ENCODE measurements at regions not wholly inside any gene's neighbourhood (a gene's known extent, or its start where the extent isn't known, plus 50 kb on each side); places are given as distances from the start of the nearest gene placed in this dataset.
"Not testable (repeated sequence)": the region's sequence is repeated elsewhere in the genome, so short reads cannot be mapped to it uniquely, and the experiment has no call there.

DNA sequence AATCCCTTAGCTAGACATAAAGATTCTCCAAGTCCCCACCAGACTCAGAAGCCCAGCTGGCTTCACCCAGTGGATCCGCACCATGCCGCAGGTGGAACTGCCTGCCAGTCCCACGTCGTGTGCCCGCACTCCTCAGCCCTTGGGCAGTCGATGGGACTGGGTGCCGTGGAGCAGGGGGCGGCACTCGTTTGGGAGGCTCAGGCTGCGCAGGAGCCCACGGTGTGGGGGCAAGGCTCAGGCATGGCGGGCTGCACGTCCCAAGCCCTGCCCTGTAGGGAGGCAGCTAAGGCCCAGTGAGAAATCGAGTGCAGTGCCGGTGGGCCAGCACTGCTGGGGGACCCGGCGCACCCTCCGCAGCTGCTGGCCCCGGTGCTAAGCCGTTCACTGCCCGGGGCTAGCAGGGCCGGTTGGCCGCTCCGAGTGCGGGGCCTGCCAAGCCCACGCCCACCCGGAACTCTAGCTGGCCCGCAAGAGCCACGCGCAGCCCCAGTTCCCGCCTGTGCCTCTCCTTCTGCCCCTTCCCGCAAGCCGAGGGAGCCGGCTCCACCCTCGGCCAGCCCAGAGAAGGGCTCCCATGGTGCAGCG lies 95.9 kb upstream of the DTNBP1 start:
- DNase-seq = no peak

- DNase-seq = no peak
These were observed 92.7 kb upstream of the DTNBP1 start for GRCh38 chr6:15755526-15755925.

DNA sequence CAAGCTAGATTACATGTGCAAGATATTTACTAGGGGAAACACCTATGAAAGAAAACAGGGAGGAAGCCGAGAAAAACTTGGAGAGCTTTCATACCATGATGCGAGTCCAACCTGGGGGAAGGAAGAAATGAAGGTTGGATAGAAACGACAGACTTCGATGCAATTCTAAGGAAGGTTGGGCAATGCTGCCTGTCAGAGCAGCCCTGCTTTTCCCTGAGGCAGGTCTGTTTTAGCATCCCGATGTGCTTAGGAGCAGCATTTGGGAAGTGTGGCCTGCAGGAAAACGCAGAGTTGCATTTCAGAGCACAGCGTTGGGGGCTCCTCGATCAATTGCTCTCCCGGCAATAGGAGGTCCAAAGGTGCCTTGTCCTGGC lies 91.9 kb upstream of the DTNBP1 start:
- DNase-seq = no peak

- DNase-seq = no peak
These were observed 91.3 kb upstream of the DTNBP1 start for GRCh38 chr6:15754035-15754705.

DNA sequence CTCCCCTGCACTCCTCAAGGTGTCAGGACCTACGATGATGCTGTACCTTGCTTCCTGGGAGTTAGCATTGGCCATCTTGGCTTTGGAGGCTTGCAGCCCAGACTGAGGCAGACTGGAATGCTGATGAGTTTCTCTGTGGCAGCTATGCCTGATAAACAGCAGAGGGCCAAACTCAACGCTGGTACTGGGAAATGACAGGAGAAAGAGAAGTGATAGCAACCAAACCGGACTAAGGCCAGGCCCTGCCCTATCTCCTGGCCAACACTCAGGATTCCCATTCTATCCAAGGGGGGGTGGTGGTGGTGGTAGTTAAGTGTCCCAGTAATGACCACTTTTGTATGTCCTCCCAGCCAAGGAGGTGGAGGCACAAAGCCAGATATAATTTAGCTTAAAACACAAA lies 90.0 kb upstream of the DTNBP1 start:
- DNase-seq = no peak

- DNase-seq = no peak
These were observed 89.0 kb upstream of the DTNBP1 start for GRCh38 chr6:15751721-15752350.

- no peak for DNase-seq
These were observed 85.5 kb upstream of the DTNBP1 start for GRCh38 chr6:15748341-15748740.

GRCh38 chr6:15747354-15747883 lies 84.6 kb upstream of the DTNBP1 start:
- DNase-seq = no peak

DNA sequence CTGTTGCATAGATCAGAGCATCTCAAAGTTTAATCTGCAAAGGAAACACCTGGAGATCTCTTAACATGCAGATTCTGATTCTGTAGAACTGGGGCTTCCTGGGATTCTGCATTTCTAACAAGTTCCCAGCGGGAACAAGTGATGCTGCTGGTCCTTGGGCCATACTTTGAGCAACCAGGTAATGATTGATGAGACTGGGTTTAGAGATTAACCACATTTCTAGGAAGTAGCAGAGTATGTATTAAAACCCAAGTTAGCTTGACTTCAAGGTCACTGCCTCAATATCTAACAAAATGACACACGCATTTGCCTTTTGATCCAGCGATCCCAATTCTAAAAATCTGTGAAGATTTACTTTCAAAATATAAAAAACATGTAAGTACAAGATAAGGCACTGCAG lies 83.0 kb upstream of the DTNBP1 start:
- DNase-seq = no peak

- peak in 1 of 5 experiments; percentile 33 for DNase-seq
These were observed 82.1 kb upstream of the DTNBP1 start for GRCh38 chr6:15744818-15745402.

GRCh38 chr6:15742013-15742412 lies 79.2 kb upstream of the DTNBP1 start:
- not testable (repeated sequence) for DNase-seq

GRCh38 chr6:15741405-15741804 lies 78.6 kb upstream of the DTNBP1 start:
- DNase-seq = no peak

DNA sequence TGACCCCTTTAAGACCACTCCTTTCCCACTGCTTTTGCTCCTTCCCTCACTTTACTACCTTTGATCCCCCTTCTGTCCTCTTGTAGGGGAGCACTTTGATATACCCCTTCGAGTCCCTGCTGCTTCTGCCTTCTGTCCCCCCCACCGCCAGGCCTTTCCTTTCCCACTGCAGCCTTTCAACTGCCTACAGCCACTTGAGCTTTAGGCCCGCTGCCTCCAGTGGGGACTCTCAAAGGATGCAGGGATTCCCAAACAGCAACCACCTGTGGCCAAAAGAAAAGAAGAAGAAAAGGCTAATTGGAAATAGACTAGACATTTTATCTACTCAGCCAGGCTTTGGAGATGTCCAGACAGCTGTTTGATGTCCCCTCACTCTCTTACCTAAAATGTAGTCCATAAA lies 77.0 kb upstream of the DTNBP1 start:
- no peak for DNase-seq

GRCh38 chr6:15739353-15739752 lies 76.5 kb upstream of the DTNBP1 start:
- no peak for DNase-seq

DNA sequence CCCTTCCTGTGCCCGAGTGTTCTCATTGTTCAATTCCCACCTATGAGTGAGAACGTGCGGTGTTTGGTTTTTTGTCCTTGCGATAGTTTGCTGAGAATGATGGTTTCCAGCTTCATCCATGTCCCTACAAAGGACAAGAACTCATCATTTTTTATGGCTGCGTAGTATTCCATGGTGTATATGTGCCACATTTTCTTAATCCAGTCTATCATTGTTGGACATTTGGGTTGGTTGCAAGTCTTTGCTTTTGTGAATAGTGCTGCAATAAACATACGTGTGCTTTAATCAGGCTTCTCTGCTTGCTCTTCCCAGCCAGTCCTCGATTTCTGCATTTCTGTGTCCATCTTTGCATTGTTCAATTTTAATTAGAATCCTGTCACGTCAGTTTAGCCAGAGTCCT lies 75.4 kb upstream of the DTNBP1 start:
- not testable (repeated sequence) for DNase-seq

DNA sequence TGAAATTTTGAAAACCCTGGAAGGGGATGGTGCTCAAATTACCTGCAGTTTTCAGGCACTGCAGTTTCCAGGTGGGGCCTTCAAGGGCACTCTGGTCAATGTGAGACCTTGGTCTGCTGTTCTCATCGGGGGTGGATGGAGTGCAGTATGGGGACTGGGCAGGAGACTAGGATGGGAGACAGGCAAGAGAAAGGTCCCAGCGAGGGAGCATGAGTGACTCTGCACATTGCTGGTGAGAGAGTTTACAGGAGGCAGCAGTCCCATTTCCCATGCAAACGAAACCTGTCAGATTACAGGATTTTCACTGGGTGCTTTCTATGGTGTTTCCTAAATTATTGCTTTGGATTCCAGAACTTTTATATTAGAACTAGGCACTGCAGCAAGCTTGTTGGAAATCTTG lies 73.5 kb upstream of the DTNBP1 start:
- no peak for DNase-seq

DNA sequence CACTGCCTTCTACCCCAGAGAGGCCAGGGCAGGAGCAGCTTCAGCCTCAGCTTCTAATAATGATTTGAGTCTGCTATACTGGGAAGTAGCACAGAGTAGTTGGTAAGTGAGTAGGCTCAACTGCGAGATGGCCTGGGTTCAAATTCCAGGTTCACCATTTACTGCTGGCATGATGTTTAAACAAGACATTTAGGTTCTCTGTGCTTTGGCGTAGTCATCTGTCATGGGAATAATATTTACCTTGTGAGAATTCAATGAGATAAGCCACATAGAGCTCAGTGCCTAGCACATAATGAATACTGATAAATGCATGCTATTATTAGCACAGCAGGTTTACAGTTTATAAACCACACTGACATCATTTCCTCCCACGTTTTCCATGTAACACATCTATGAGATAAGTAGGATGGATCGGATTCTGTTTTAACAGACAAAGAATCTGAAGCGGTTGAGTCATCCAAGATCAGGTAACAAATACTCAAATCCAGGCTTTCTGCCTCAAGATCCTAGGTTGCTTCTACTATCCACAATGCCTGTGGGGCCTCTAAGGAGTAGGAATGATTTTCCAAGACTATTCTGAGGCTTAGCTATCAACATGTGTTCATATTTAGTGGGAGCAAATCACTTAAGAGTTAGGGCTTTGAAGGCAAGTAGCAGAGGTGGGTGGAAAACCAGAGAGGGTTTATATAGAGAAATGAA lies 72.9 kb upstream of the DTNBP1 start:
- peak in 1 of 5 experiments; percentile 78 for DNase-seq

DNA sequence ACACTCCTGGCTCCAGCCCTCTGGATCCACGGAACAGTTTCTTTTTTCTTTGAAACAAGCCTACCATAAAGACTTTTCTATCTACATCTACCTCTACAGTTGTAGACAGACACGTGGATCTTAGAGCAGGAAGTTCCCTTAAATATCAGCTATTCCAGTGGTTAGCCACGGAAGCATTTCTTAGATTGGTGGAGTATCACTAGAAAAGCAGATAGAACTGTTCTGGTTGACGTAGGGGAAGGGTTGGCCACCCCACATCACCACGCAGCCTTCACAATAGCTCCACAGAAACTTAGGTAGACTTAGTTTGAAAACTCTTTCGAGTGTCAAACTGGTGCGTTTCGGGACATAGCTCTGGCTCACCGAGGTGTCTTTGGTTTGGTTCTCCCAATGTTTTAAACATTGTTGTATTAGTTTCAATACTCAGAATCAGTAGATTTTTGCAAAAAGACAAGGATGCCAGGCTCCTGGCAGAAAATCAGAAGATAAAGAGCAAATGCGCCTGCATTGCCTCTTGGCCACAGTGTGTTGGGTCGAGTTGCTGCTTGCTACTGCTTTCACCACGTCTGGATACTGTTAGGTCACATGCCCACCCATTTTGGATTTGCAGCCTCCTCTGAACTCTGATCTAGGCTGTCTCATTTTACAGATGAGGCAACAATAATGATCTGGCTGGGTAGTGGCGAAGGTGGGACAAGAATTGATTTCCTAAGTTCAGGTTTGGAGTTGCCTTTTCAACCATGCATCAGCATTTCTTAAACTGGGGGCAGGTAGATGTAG lies 71.5 kb upstream of the DTNBP1 start:
- peak in 1 of 5 experiments; percentile 61 for DNase-seq

GRCh38 chr6:15730922-15731321 lies 68.1 kb upstream of the DTNBP1 start:
- DNase-seq = no peak

- no peak for DNase-seq
These were observed 67.6 kb upstream of the DTNBP1 start for GRCh38 chr6:15730442-15730841.

GRCh38 chr6:15722731-15723130 lies 59.9 kb upstream of the DTNBP1 start:
- no peak for DNase-seq

DNA sequence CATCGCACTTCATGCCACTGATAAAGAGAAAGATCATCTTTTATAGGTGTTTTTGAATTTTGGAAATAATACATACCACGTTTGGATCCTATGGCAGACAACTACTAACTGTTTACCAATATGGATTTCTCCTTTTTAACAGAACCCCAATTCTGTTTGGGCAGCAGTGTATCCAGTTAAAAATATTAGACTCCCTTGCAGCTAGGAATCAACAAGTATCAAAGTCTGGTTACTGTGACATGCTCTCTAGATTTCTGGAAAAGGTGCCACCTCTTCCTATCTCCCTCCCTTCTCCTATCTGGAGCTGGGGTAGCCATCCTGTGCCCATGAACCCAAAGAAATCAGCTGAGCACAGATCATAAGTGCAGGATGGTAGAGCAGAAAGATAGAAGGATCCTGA lies 54.1 kb upstream of the DTNBP1 start:
- DNase-seq = no peak
